ENCODE measurements at regions not wholly inside any gene's neighbourhood (a gene's known extent, or its start where the extent isn't known, plus 50 kb on each side); places are given as distances from the start of the nearest gene placed in this dataset.
A peak's percentile ranks its signal among the peaks of the same experiment; 100 is the strongest.
"Not testable (repeated sequence)": the region's sequence is repeated elsewhere in the genome, so short reads cannot be mapped to it uniquely, and the experiment has no call there.

GRCh38 chr2:106288873-106289272, 94.8 kb upstream of the UXS1 start:
- DNase-seq = no peak

- no peak for DNase-seq
These were observed 91.2 kb upstream of the UXS1 start for GRCh38 chr2:106285237-106285829.

- no peak for DNase-seq
These were observed 90.6 kb upstream of the UXS1 start for GRCh38 chr2:106284691-106285202.

GRCh38 chr2:106284255-106284654, 90.2 kb upstream of the UXS1 start:
- DNase-seq = no peak

DNA sequence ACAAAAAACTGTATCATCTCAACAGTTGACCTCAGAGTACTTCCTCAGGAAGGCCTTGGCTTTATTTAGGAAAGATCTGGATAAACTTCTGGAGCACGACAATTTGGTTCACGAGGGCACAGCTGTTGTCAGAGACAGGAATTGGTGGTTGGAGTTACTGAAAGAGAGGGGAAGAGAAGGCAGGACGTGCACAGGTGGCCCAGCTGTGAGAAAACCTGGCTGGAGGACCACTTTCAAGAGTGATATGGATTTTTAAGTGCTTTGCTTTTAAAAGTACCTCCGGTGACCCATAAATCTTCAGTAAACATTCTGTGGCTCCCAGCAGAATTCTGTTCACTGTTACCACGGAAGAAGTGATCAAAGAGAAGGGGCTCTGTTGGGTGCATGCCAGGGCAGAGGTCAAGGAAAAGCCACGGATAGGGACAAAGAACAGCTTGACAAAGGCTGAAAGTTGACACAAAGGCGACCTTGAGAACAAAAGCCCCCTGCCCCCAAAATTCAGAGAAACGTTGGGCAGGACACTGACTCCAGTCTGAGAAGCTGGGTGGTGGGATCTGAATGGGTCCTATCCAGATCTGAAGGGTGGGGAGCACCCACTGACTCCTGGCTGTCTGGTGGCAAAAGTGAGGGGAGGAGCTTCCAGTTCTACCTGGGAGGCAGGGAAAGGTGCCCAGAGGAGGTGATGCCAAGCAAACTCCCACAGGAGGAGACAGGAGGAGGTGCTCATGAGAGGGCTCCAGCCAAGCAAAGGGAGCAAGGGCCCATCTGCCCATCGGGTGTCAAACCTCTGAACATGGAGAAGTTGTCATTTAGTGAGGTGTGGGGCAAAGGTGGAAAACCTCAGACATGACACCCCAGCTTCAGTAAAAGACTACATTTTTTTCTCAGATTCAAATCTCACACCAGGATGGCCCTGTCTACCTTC, 89.4 kb upstream of the UXS1 start:
- not testable (repeated sequence) for DNase-seq

DNA sequence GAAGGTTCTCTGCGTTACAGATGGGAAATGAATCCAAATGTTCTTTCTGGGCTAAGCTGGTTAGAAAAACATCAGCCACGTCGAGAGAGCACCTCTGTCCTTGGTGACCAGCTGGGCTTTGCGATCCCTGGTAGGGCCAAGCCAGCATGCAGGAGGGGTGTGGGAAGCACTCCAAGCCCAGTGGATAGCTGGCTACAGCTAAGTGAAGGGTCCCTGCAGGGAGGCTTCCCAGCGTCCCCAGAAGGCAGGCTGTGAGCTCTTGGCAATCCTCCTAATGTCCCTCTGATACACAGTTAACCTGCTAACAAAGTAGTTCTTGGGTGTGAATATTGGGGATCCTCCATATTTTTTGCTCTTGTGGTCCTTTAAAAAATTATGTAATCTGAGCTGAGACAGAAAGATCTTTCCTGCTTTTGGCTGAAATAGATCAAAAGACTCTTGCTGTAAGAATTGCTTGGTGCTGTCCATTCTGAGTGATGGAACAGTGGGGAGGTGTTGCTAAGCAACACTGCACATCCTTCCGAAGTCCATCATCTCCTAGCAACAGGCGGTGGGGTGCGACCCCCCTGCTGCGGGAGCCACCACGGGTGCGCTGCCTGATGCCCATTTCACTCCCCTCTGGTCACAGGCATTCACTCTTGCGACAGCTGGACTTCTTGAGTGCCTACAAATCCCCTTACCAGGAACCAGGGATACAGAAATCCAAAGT, 88.5 kb upstream of the UXS1 start:
- no peak for DNase-seq

DNA sequence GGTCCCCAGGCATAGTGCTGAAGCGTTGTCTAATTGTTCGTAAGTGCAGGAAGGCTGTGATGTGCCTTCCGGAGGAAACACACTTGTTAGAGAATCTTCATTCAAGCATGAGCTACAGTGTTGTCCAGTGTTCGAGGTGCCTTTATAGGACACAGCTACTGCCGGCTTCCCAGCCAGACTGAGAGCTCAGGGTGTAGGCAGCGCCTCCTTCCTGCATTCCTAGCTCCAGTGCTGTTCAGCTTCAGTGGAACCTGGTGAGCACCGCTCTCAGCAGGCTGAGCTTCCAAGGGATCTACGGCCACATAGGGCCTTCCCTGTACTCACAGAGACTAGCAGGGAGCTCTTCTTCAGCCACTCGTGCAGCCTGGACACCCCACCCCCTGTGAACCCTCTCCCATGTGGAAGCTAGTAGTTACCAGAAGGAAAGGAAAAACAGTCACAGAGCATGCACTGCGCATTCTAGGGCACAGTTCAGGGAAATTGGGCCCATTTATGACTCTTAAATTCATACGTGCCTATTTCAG, 87.9 kb upstream of the UXS1 start:
- not testable (repeated sequence) for DNase-seq

- no peak for DNase-seq
These were observed 86.8 kb upstream of the UXS1 start for GRCh38 chr2:106280722-106281446.

DNA sequence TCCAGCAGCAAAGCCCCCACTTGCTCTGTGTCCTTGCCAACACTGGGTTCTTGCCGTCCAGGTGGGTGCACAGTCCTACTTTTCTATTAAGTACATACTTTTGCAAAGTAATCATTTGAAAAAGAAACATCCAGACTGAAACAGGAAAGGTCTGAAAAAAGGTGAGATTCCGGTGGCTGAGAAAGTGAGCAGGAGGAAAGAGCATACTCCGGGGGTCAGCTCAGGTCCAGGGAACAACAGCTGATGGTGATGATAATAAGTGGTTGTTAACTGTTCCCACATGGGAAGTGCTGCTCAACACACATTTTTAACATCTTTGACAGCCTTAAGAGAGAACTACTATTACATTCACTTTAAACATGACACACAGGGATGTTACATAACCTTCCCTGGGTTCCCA, 86.1 kb upstream of the UXS1 start:
- no peak for DNase-seq

DNA sequence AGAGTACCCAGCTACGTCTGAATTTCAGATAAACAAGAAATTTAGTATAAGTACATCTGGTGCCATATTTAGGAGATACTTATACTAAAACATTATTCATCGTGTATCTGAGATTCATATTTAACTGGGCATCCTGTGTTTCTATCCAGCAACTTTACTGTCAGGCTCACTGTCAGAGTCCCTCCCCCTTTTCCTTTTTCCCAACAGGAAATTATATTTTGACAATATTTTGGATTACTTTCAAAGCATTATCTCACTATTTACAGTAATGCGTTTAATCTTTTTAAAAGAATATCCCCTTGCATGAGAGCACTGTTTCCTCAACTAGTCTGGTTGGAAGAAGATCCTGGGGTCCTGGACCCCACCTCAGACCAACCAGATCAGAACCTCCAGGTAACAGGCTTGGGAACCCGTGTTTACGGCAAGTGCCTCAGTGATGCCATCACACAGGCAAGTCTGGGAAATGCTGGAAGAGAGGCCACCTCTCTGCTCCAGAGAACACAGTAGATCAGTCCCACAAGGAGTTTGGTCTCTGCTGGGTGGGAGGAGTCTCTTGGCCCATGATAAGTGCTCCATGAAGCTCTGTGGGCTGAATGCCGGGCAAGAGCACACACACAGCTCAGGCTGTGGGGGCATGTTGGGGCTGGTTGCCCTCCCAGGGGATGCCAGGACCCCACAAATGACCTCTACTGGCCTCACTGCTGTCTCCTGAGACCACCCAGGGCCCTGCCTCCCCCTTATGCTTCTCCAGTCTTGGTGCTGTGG, 84.2 kb upstream of the UXS1 start:
- no peak for DNase-seq

- no peak for DNase-seq
These were observed 83.3 kb upstream of the UXS1 start for GRCh38 chr2:106277426-106277825.

GRCh38 chr2:106275971-106276370, 81.9 kb upstream of the UXS1 start:
- DNase-seq = no peak

- no peak for DNase-seq
These were observed 80.6 kb upstream of the UXS1 start for GRCh38 chr2:106274668-106275067.

GRCh38 chr2:106272216-106272807, 78.2 kb upstream of the UXS1 start:
- DNase-seq = no peak

DNA sequence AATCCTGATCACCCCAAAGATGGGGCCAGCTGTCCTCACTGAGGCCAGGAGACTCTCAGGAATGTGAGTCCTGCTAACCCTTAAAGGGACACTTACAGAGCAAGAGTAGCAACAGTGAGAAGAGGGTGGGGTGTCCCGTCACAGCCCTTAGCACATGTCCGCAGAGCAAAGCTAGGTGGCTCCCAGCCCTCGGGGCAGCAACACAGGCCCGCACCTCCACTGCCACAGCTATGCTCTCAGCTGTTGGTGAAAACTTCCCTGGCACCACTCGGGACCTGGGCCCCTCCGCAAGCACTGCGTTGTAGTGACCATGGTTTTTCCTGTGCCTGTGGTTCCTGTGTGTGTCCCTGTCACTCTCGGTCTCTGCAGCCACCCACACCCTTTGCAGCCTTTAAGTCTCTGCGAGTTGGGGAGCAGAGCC, 76.4 kb upstream of the UXS1 start:
- DNase-seq = no peak

DNA sequence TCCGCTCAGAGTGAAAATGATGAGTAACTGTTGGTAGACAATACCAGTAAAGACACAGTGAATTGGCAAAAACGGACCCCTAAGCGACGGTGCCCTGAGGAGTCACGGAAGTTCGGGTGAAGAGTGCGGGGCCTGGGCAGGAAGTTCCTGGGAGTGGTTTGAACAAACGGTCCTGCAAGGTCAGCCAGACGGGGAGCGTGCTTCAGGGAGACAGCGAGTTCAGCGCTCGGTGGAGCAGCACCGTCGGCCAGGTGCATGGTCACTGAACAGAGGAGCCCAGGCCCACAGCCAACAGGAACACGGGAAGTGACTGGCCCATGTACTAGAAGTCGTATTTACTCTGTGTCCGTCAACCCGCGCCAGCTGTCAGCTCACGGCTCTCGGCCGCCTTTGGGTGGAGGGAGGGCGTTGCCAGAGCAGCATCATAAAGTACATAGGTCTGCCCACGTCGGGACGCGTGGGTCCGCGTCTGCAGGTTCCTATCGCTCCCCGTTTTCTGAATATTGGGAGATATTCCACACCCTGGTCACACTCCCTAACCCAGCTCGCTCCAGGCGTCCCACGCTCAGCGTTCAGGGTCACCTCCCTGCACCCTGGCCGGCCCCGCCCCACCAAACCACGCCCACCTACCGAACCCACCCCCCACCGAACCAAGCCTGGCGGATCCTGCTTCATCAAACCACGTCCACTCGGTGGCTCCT, 75.6 kb upstream of the UXS1 start:
- peak; percentile 50 for DNase-seq

- no peak for DNase-seq
These were observed 73.9 kb upstream of the UXS1 start for GRCh38 chr2:106267997-106268396.

DNA sequence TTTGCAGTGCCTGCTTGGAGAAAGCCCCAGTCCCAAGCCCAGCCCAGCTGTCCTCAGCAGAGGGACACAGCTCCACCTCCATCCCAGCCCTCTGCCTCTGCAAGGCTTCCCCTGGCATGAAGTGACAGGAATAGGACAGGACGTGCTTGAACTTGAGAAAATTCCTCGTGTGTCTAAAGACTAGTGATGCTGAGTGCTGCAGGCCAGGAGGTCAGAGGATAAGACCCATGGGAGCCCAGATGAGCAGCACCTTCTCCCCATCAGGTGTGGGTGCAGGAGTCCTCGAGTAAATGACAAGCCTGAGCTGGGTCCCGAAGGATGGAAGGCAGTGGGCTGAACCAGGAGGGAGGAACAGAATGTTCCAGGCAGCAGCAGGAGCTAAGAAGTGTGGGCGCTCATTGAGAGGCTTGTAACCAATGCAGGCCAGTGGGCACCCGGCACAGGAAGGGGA, 67.8 kb upstream of the UXS1 start:
- no peak for DNase-seq

GRCh38 chr2:106258859-106259258, 64.8 kb upstream of the UXS1 start:
- DNase-seq = not testable (repeated sequence)

DNA sequence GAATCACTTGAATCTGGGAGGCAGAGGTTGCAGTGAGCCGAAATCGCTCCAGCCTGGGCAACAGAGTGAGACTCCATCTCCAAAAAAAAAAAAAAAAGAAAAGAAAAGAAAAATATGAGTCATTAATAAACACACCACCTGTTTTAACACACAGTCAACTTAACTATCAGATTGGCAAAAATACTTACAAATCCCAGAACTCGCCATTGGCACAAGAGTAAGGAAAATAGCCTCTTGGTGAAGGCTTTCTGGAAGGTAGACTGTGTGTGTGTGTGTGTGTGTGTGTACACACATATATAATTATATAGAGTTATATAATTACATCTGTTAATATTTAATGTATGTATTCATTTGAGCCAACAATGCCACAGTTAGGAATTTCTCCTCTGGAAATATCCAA, 63.7 kb upstream of the UXS1 start:
- DNase-seq = no peak

DNA sequence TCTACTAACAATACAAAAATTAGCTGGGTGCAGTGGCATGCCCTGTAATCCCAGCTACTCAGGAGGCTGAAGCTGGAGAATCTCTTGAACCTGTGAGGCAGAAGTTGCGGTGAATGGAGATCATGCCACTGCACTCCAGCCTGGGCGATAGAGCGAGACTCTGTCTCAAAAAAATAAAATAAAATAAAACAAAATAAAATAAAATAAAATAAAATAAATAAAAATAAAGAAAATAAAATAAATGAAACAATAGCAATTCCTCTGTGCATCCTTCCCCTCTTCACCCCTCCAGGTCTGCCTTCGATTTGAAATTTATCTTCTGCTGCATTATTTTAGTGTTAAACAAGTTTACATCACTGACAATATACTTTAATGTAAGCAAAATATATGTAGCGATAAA, 63.0 kb upstream of the UXS1 start:
- no peak for DNase-seq
